Endothelial cell of umbilical vein (primary cell): ENCODE measurements at regions not wholly inside any gene's neighbourhood (a gene's known extent, or its start where the extent isn't known, plus 50 kb on each side); places are given as distances from the start of the nearest gene placed in this dataset.
"Not testable (repeated sequence)": the region's sequence is repeated elsewhere in the genome, so short reads cannot be mapped to it uniquely, and the experiment has no call there.

Experiments used
- BruUV-seq: library from RNA; stranded (reverse); fragments of 400-500 nt; replicated peaks from 2 replicates; lab custom pipeline; 2021; lab: Mats Ljungman, UMichigan
- CTCF ChIA-PET: fragments of 300-600, 350-600 bp; sonication (Branson Sonifier 250); formaldehyde crosslinking; loops from one replicate; lab custom pipeline; 2021; ENCODE audit warnings: antibody characterized with exemption, inconsistent platforms; lab: Charles Lee
- POLR2A ChIA-PET: fragments of 300-600, 350-600 bp; sonication (Branson Sonifier 250); formaldehyde crosslinking; loops from one replicate; lab custom pipeline; 2021; ENCODE audit warnings: antibody characterized with exemption, inconsistent platforms; lab: Charles Lee
- DNase-seq: peaks from one replicate; pipeline ENCODE4 v3.0.0-alpha.2; 2011; ENCODE audit warnings: low read depth, low spot score
- FAIRE-seq: peaks from 2 replicates; lab custom pipeline; 2011; peaks lifted over from hg19 to GRCh38; lab: Jason Lieb, UNC
- H2AFZ ChIP-seq: 2 replicates; pipeline ENCODE4 v1.6.0; 2012; ENCODE audit warnings: low read depth, low read length, control low read depth, inconsistent platforms
- H3K27ac ChIP-seq: 2 replicates; pipeline ENCODE4 v1.5.1; 2011; ENCODE audit warnings: low read depth, mild to moderate bottlenecking, control low read depth, low read length, moderate library complexity; ENCODE audit not compliant: insufficient read depth
- H3K27me3 ChIP-seq, 2 experiments: 2 replicates each; pipeline versions ENCODE4 v1.6.0 to v1.6.1; 2011; ENCODE audit warnings: low read length in 2 of 2, mixed read lengths in 1 of 2; ENCODE audit not compliant: control insufficient read depth in 2 of 2, insufficient read depth in 2 of 2
- H3K36me3 ChIP-seq, 2 experiments: 2 replicates in 1 of 2; 3 replicates in 1 of 2; pipeline ENCODE4 v1.5.1; 2011; ENCODE audit warnings: low read length in 2 of 2, mild to moderate bottlenecking in 1 of 2, moderate library complexity in 1 of 2; ENCODE audit not compliant: control insufficient read depth in 2 of 2, insufficient read depth in 2 of 2; ENCODE audit errors: extremely low read depth in 1 of 2
- H3K4me1 ChIP-seq: 3 replicates; pipeline ENCODE4 v1.5.1; 2011; ENCODE audit warnings: mild to moderate bottlenecking, low read length; ENCODE audit not compliant: control insufficient read depth, insufficient read depth; ENCODE audit errors: extremely low read depth
- H3K4me2 ChIP-seq: 2 replicates; pipeline ENCODE4 v1.6.1; 2011; ENCODE audit warnings: low read length, control low read depth, mixed read lengths; ENCODE audit not compliant: insufficient read depth
- H3K4me3 ChIP-seq, 3 experiments: fragments of 200-600 bp in 1 of 3; sonication (generic), shearing (Covaris generic) in 1 of 3; replicated peaks in 1 of 3; 2 replicates each; pipeline ENCODE4 v1.5.1; 2011 to 2016; ENCODE audit warnings: control low read depth in 3 of 3, low read length in 3 of 3, mild to moderate bottlenecking in 2 of 3, inconsistent platforms in 1 of 3, low read depth in 1 of 3, moderate library complexity in 1 of 3; ENCODE audit not compliant: insufficient read depth in 1 of 3
- H3K79me2 ChIP-seq: 2 replicates; pipeline ENCODE4 v1.6.0; 2012; ENCODE audit warnings: low read length, inconsistent platforms; ENCODE audit not compliant: control insufficient read depth, insufficient read depth
- H3K9ac ChIP-seq: replicated peaks from 2 replicates; pipeline ENCODE3; 2011; ENCODE audit warnings: low read length, control low read depth; ENCODE audit not compliant: insufficient read depth; ENCODE audit errors: extremely low read depth
- H3K9me1 ChIP-seq: replicated peaks from 3 replicates; pipeline ENCODE4 v1.6.0; 2011; ENCODE audit warnings: mild to moderate bottlenecking, low read length; ENCODE audit not compliant: control insufficient read depth, insufficient read depth; ENCODE audit errors: extremely low read depth
- H3K9me3 ChIP-seq: replicated peaks from 2 replicates; pipeline ENCODE4 v1.5.1; 2012; ENCODE audit warnings: low read length, inconsistent platforms; ENCODE audit not compliant: control insufficient read depth, insufficient read depth
- H4K20me1 ChIP-seq: replicated peaks from 2 replicates; pipeline ENCODE3; 2011; ENCODE audit warnings: mild to moderate bottlenecking, low read length; ENCODE audit not compliant: control insufficient read depth, insufficient read depth; ENCODE audit errors: extremely low read depth
- CTCF ChIP-seq, 2 donors: IDR thresholded peaks; 1 replicate in 1 of 2; 2 replicates in 1 of 2; pipeline ENCODE4 v1.5.1; 2011; ENCODE audit warnings: low read length in 2 of 2, mild to moderate bottlenecking in 2 of 2, moderate library complexity in 2 of 2, control low read depth in 1 of 2, inconsistent platforms in 1 of 2, low read depth in 1 of 2; ENCODE audit not compliant: insufficient read depth in 1 of 2; ENCODE audit errors: extremely low read depth in 1 of 2
- EZH2 ChIP-seq: IDR thresholded peaks from 2 replicates; pipeline ENCODE4 v1.6.1; 2012; ENCODE audit warnings: borderline replicate concordance, low read depth, mild to moderate bottlenecking, moderate library complexity, low read length, inconsistent platforms; ENCODE audit not compliant: severe bottlenecking
- FOS ChIP-seq: IDR thresholded peaks from 2 replicates; pipeline ENCODE4 v1.6.1; 2011; ENCODE audit warnings: mild to moderate bottlenecking, low read length, moderate library complexity, borderline replicate concordance; ENCODE audit not compliant: insufficient read depth
- GATA2 ChIP-seq: IDR thresholded peaks from 2 replicates; pipeline ENCODE4 v1.7.0; 2011; ENCODE audit warnings: low read depth, mild to moderate bottlenecking, moderate library complexity, mixed read lengths, low read length; ENCODE audit not compliant: insufficient read length, insufficient read depth
- JUN ChIP-seq: IDR thresholded peaks from 2 replicates; pipeline ENCODE4 v1.6.1; 2011; ENCODE audit warnings: borderline replicate concordance, low read depth; ENCODE audit not compliant: insufficient read length, insufficient read depth
- MAX ChIP-seq: IDR thresholded peaks from 2 replicates; pipeline ENCODE4 v1.6.1; 2011; ENCODE audit not compliant: insufficient read depth, insufficient read length
- MYC ChIP-seq: IDR thresholded peaks from one replicate; pipeline ENCODE4 v1.6.1; 2011; ENCODE audit warnings: mild to moderate bottlenecking, low read depth, low read length
- POLR2A ChIP-seq: IDR thresholded peaks from 2 replicates; pipeline ENCODE4 v1.6.1; 2012; ENCODE audit warnings: low read depth, mild to moderate bottlenecking, control low read depth, low read length
- POLR2AphosphoS5 ChIP-seq: IDR thresholded peaks from 2 replicates; pipeline ENCODE4 v1.6.1; 2012; ENCODE audit warnings: low read depth, mild to moderate bottlenecking, control low read depth, low read length, moderate library complexity; ENCODE audit not compliant: insufficient read depth
- dilution Hi-C: fragments of 300-500 bp; cut with MboI; formaldehyde crosslinking; loops from one replicate; pipeline ENCODE4 v1.15.0; 2019; ENCODE audit warnings: low sequenced_read_pairs; ENCODE audit not compliant: extremely low pct_ligation_motif_present
- intact Hi-C: fragments of 100-400 bp; cut with micrococcal nuclease; formaldehyde crosslinking; loops from one replicate; pipeline ENCODE4 v1.10.0; 2022

GRCh38 chr6:47424436-47424836 is 53.2 kb upstream of the CD2AP start:
- no peak for TF ChIP-seq MAX
- no peak for TF ChIP-seq EZH2
- no peak for TF ChIP-seq MYC
- no peak for TF ChIP-seq FOS
- no peak for TF ChIP-seq POLR2A
- no peak for TF ChIP-seq JUN
- no peak for TF ChIP-seq CTCF (IDR thresholded peaks at IDR 0.05; ENCODE audit: extremely low read depth in 1 of 2, insufficient read depth in 1 of 2, low read depth in 1 of 2, low read length in 2 of 2)
- no peak for TF ChIP-seq POLR2AphosphoS5
- TF ChIP-seq GATA2: no peak
- no peak for FAIRE-seq

DNA sequence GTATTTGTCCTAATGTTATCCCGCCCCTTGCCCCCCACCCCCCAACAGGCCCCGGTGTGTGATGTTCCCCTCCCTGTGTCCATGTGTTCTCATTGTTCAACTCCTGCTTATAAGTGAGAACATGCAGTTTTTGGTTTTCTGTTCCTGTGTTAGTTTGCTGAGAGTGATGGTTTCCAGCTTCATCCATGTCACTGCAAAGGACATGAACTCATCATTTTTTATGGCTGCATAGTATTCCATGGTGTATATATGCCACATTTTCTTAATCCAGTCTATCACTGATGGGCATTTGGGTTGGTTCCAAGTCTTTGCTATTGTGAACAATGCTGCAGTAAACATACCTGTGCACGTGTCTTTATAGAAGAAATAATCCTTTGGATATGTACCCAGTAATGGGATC is 51.9 kb upstream of the CD2AP start:
- H3K9ac ChIP-seq, POLR2A ChIA-PET, FAIRE-seq, H3K4me3 ChIP-seq, H3K79me2 ChIP-seq, BruUV-seq, H3K4me1 ChIP-seq, H2AFZ ChIP-seq, H3K27ac ChIP-seq, H3K9me1 ChIP-seq, H4K20me1 ChIP-seq, H3K36me3 ChIP-seq, H3K27me3 ChIP-seq, DNase-seq, H3K4me2 ChIP-seq, CTCF ChIA-PET, H3K9me3 ChIP-seq, dilution Hi-C loops, intact Hi-C loops: not testable (repeated sequence)

More at GRCh38 chr6:47424436-47424836, 53.2 kb upstream of the CD2AP start:
- Histone ChIP-seq H3K4me2 (no peak overlapping the region), H3K27ac (no peak overlapping the region), H3K4me3 (no peak overlapping the region), H3K36me3 (no peaks in the 10 kb centered on the region), H3K9me3 (no peaks in the 10 kb centered on the region), H3K4me1 (no peaks in the 10 kb centered on the region), H2AFZ (no peak overlapping the region), H3K27me3 (peaks cover 0 to 2% of the 10 kb centered on the region in 2 experiments), H4K20me1 (no peaks in the 10 kb centered on the region), H3K9ac (no peak overlapping the region), H3K79me2 (no peaks in the 10 kb centered on the region), H3K9me1 (no peaks in the 10 kb centered on the region)
- intact Hi-C loops: no loop called here
- no peak for DNase-seq
- ChIA-PET POLR2A (no interaction called here), CTCF (no interaction called here)
- dilution Hi-C loops: no loop called here
- no TSS peak for BruUV-seq
